ENCODE measurements at regions not wholly inside any gene's neighbourhood (a gene's known extent, or its start where the extent isn't known, plus 50 kb on each side); places are given as distances from the start of the nearest gene placed in this dataset.

DNA sequence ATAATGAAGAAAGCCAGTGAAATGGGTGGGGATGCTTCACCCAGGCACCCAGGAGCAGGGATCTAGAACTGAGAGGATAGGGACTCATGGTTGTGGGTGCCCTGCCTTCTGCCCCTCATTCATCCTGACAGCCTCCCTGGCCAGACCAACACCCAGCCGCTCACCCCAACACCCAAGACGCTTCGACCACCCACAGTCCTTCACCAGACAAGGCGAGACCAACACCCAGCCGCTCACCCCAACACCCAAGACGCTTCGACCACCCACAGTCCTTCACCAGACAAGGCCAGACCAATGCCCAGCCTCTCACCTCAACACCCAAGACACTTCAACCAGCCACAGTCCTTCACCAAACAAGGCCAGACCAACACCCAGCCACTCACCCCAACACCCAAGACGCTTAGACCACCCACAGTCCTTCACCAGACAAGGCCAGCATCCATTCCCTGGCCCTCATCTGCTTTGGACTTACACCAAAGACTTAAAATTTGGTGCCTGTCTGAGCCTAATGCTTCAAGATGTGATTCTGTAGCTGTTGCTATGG lies 131.5 kb downstream of the ANKRD60 start:
- TF ChIP-seq, protein P1, sequence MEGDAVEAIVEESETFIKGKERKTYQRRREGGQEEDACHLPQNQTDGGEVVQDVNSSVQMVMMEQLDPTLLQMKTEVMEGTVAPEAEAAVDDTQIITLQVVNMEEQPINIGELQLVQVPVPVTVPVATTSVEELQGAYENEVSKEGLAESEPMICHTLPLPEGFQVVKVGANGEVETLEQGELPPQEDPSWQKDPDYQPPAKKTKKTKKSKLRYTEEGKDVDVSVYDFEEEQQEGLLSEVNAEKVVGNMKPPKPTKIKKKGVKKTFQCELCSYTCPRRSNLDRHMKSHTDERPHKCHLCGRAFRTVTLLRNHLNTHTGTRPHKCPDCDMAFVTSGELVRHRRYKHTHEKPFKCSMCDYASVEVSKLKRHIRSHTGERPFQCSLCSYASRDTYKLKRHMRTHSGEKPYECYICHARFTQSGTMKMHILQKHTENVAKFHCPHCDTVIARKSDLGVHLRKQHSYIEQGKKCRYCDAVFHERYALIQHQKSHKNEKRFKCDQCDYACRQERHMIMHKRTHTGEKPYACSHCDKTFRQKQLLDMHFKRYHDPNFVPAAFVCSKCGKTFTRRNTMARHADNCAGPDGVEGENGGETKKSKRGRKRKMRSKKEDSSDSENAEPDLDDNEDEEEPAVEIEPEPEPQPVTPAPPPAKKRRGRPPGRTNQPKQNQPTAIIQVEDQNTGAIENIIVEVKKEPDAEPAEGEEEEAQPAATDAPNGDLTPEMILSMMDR (IDR thresholded peaks at IDR 0.05), result no peak
- TF ChIP-seq EP300 (IDR thresholded peaks at IDR 0.05), result no peak
